ENCODE measurements at regions not wholly inside any gene's neighbourhood (a gene's known extent, or its start where the extent isn't known, plus 50 kb on each side); places are given as distances from the start of the nearest gene placed in this dataset.

DNA sequence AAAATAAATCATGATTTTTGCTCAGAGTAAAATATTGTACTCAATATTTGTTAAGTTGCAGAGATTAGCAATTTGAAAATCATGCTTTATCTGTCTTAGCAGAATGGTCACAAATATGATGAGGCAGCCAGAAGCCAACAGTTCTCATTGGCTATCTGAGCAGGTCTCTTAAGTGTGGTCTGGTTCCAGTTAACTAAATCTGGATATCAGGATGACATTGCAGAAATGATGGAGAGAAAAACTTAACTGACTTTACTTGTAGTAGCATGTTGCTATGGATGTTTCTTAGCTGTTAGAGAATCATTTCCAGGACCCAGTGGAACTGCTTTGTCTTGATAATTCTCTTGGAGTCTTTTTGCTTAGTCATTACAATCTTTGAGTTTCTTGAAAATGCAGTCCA, 1070.3 kb downstream of the JRKL start:
- H3K27ac ChIP-seq: no peak overlapping the region
- no peaks in the 10 kb centered on the region for H4K20me1 ChIP-seq (ENCODE audit: low read depth)
- H2AFZ ChIP-seq (replicated peaks): no peak overlapping the region
- no peaks in the 10 kb centered on the region for H3K79me2 ChIP-seq (ENCODE audit: low read depth)
- H3K9ac ChIP-seq: no peak overlapping the region
- H3K4me1 ChIP-seq: no peaks in the 10 kb centered on the region
- H3K4me1 Mint-ChIP-seq: no peaks in the 10 kb centered on the region
- no peak overlapping the region for H3K4me3 Mint-ChIP-seq
- no peaks in the 10 kb centered on the region for H3K36me3 ChIP-seq
- no peaks in the 10 kb centered on the region for H3K27me3 Mint-ChIP-seq (ENCODE audit: insufficient read depth, low read depth)
- no peak overlapping the region for H3K4me2 ChIP-seq
- peaks cover 5% of the 10 kb centered on the region for H3K9me3 ChIP-seq (ENCODE audit: low read depth)
- no peaks in the 10 kb centered on the region for H3K27me3 ChIP-seq
- no peak for DNase-seq (ENCODE audit: low spot score)
- TF ChIP-seq EZH2 (IDR thresholded peaks at IDR 0.05): no peak
- H3K9me3 Mint-ChIP-seq: peaks cover 23% of the 10 kb centered on the region
- no peaks in the 10 kb centered on the region for H3F3A ChIP-seq (ENCODE audit: low read depth)
- peaks cover 3% of the 10 kb centered on the region for H3K36me3 Mint-ChIP-seq
- no peak overlapping the region for H3K4me3 ChIP-seq
- H3K27ac Mint-ChIP-seq: no peak overlapping the region

DNA sequence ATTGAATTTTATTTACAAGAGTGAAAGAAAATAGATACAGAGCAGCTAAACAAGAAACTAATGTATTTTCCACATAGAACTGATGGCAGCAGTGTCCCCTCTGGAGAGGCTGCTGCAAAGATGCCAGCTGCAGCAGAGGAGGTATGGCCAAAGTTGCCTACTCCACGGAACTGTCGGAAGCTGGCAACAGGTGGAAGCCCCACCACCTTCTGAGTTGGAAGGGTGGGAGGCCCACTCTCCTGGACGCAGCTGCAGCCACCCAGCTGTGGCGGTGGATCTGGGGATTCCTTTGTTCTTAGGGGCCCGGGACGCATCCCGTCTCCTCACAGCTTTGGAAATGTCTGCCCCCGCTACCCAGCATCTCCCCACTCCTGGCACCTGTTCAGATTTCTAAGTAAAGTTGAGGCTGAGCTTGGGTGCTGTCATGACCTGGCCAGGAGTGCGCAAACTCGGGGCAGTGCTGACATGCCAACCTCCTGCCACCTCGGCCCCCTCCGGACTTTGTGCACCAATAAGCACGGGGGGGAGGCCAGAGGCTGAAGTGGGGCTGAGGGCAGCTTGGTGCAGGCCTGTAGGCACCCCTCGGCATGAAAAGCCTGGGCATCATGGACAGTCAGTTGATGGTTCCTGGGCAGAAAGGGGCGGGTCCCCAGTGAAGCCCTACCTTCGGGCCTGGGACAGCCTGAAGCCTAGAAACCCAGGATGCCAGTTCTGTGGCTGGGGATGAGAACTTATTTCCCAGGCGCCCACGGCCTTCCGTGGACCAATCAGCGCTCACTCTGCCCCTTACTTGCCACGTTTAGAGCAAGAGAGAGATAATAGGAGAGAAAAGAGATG, 1071.4 kb downstream of the JRKL start:
- H4K20me1 ChIP-seq (ENCODE audit: low read depth): no peaks in the 10 kb centered on the region
- no peak overlapping the region for H3K4me3 ChIP-seq
- no peaks in the 10 kb centered on the region for H3K27me3 ChIP-seq
- H3K27ac ChIP-seq: no peak overlapping the region
- Mint-ChIP-seq H3K36me3 (peaks cover 3% of the 10 kb centered on the region), H3K27ac (no peak overlapping the region), H3K4me3 (no peak overlapping the region), H3K4me1 (no peaks in the 10 kb centered on the region), H3K27me3 (ENCODE audit: insufficient read depth, low read depth) (no peaks in the 10 kb centered on the region), H3K9me3 (peaks cover 23% of the 10 kb centered on the region)
- no peak for DNase-seq (ENCODE audit: low spot score)
- H3K4me2 ChIP-seq: no peak overlapping the region
- no peaks in the 10 kb centered on the region for H3F3A ChIP-seq (ENCODE audit: low read depth)
- TF ChIP-seq EZH2phosphoT487 (IDR thresholded peaks at IDR 0.05) (no peak), EZH2 (IDR thresholded peaks at IDR 0.05) (no peak)
- TF ChIP-seq, protein P1, sequence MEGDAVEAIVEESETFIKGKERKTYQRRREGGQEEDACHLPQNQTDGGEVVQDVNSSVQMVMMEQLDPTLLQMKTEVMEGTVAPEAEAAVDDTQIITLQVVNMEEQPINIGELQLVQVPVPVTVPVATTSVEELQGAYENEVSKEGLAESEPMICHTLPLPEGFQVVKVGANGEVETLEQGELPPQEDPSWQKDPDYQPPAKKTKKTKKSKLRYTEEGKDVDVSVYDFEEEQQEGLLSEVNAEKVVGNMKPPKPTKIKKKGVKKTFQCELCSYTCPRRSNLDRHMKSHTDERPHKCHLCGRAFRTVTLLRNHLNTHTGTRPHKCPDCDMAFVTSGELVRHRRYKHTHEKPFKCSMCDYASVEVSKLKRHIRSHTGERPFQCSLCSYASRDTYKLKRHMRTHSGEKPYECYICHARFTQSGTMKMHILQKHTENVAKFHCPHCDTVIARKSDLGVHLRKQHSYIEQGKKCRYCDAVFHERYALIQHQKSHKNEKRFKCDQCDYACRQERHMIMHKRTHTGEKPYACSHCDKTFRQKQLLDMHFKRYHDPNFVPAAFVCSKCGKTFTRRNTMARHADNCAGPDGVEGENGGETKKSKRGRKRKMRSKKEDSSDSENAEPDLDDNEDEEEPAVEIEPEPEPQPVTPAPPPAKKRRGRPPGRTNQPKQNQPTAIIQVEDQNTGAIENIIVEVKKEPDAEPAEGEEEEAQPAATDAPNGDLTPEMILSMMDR (IDR thresholded peaks at IDR 0.05): no peak
- no peaks in the 10 kb centered on the region for H3K4me1 ChIP-seq
- no peak overlapping the region for H2AFZ ChIP-seq (replicated peaks)
- no peaks in the 10 kb centered on the region for H3K36me3 ChIP-seq
- peaks cover 5% of the 10 kb centered on the region for H3K9me3 ChIP-seq (ENCODE audit: low read depth)
- H3K79me2 ChIP-seq (ENCODE audit: low read depth): no peaks in the 10 kb centered on the region
- no peak overlapping the region for H3K9ac ChIP-seq

DNA sequence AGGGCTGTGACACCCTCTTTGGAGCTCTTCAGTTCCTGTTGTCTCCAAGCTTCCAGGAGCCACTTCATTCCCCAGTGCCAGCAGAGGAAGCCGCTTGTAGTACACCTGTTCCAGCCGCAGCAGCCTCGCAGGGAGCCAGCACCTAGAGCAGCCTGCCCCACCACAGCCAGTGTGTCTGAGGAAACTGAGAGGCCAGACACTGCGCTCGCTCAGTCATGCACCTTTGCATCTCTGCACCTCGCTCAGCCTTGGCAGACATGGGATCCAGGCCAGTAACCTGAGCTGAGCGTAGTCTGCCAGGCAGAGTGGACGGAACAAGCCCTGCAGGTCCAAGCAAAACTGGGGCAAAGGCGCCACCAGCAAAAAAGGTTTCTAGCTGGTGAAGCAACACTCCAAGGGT, 1072.1 kb downstream of the JRKL start:
- no peaks in the 10 kb centered on the region for H3F3A ChIP-seq (ENCODE audit: low read depth)
- no peak overlapping the region for H3K9ac ChIP-seq
- no peaks in the 10 kb centered on the region for H4K20me1 ChIP-seq (ENCODE audit: low read depth)
- H3K27ac ChIP-seq: no peak overlapping the region
- no peak for TF ChIP-seq EZH2phosphoT487 (IDR thresholded peaks at IDR 0.05)
- TF ChIP-seq EZH2 (IDR thresholded peaks at IDR 0.05): no peak
- TF ChIP-seq, protein P1 (IDR thresholded peaks at IDR 0.05): no peak
- no peaks in the 10 kb centered on the region for H3K27me3 Mint-ChIP-seq (ENCODE audit: insufficient read depth, low read depth)
- H3K36me3 ChIP-seq: no peaks in the 10 kb centered on the region
- H3K36me3 Mint-ChIP-seq: peaks cover 3% of the 10 kb centered on the region
- H3K27ac Mint-ChIP-seq: no peak overlapping the region
- no peaks in the 10 kb centered on the region for H3K4me1 ChIP-seq
- no peak overlapping the region for H3K4me2 ChIP-seq
- no peak overlapping the region for H2AFZ ChIP-seq (replicated peaks)
- H3K4me1 Mint-ChIP-seq: no peaks in the 10 kb centered on the region
- H3K4me3 ChIP-seq: no peak overlapping the region
- peaks cover 23% of the 10 kb centered on the region for H3K9me3 Mint-ChIP-seq
- no peak for DNase-seq (ENCODE audit: low spot score)
- H3K27me3 ChIP-seq: no peaks in the 10 kb centered on the region
- H3K9me3 ChIP-seq (ENCODE audit: low read depth): peaks cover 5% of the 10 kb centered on the region
- no peak overlapping the region for H3K4me3 Mint-ChIP-seq
- H3K79me2 ChIP-seq (ENCODE audit: low read depth): no peaks in the 10 kb centered on the region

DNA sequence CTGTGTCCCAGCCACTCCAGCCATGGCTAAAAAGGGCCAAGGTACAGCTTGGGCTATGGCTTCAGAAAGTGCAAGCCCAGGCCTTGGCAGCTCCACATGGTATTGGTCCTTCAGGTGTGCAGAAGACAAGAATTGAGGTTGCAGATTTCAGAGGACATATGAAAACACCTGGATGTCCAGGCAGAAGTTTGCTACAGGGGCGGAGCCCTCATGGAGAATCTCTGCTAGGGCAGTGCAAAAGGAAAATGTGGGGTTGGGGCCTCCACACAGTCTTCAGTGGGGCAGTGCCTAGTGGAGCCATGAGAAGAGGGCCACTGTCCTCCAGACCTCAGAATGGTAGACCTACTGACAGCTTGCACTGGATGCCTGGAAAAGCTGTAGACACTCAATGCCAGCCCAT, 1074.1 kb downstream of the JRKL start:
- Histone ChIP-seq H3K36me3 (no peaks in the 10 kb centered on the region), H3K4me2 (no peak overlapping the region), H3F3A (ENCODE audit: low read depth) (no peaks in the 10 kb centered on the region), H3K27ac (no peak overlapping the region), H2AFZ (replicated peaks) (no peak overlapping the region), H3K4me1 (no peaks in the 10 kb centered on the region), H3K9ac (no peak overlapping the region), H3K4me3 (no peak overlapping the region), H4K20me1 (ENCODE audit: low read depth) (no peaks in the 10 kb centered on the region), H3K27me3 (no peaks in the 10 kb centered on the region), H3K79me2 (ENCODE audit: low read depth) (no peaks in the 10 kb centered on the region), H3K9me3 (ENCODE audit: low read depth) (peaks cover 5% of the 10 kb centered on the region)
- Mint-ChIP-seq H3K36me3 (peaks cover 3% of the 10 kb centered on the region), H3K27ac (no peak overlapping the region), H3K4me3 (no peak overlapping the region), H3K9me3 (peaks cover 23% of the 10 kb centered on the region), H3K4me1 (no peaks in the 10 kb centered on the region), H3K27me3 (ENCODE audit: insufficient read depth, low read depth) (no peaks in the 10 kb centered on the region)
- TF ChIP-seq EZH2 (IDR thresholded peaks at IDR 0.05) (no peak), EZH2phosphoT487 (IDR thresholded peaks at IDR 0.05) (no peak)
- DNase-seq (ENCODE audit: low spot score): no peak
